Hepatocyte (in vitro differentiated cells): ENCODE measurements at regions not wholly inside any gene's neighbourhood (a gene's known extent, or its start where the extent isn't known, plus 50 kb on each side); places are given as distances from the start of the nearest gene placed in this dataset.

ENCODE experiments used
- CTCF ChIP-seq: fragments of 200-600 bp; sonication (generic); IDR thresholded peaks from 2 replicates; pipeline ENCODE4 v1.5.1; 2016; ENCODE audit warnings: antibody characterized with exemption, mild to moderate bottlenecking; ENCODE audit not compliant: poor library complexity
- EZH2phosphoT487 ChIP-seq: fragments of 200-600 bp; sonication (generic); IDR thresholded peaks from one replicate; pipeline ENCODE4 v1.6.1; 2018; ENCODE audit warnings: antibody characterized with exemption, mild to moderate bottlenecking, low read depth, moderate library complexity; ENCODE audit not compliant: unreplicated experiment, severe bottlenecking

DNA sequence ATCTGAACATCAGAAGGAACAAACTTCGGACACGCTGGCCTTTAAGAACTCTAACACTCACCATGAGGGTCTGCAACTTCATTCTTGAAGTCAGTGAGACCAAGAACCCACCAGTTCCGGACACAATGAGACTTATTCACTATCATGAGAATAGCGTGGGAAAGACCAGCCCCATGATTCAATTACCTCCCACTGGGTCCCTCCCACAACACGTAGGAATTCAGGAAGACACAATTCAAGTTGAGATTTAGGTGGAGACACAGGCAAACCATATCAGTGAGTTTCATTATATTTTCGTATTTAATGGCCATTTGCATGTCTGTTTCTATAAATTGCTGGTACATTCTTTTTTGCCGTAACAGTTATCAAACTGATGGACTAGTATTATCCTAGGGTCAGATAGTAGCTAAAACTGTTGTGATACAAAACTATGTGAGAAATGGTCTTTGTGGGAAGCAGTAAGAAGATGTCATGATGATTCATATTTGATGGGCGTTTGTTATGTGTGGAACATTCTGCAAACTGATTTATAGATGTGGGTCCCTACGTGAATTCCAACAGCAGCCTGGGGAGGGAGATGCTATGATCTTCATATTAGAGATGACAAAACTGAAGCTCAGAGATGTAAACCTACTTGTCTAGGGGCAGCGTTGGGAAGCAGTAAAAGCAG lies 282.4 kb upstream of the TMEM132C start:
- TF ChIP-seq EZH2phosphoT487: no peak
- no peak for TF ChIP-seq CTCF
